Stimulated activated CD4-positive, alpha-beta T cell treated with anti-CD3 and anti-CD28 coated beads, Interleukin-4, amount 100 ng/mL, for 4 hours (primary cell): ENCODE measurements at regions not wholly inside any gene's neighbourhood (a gene's known extent, or its start where the extent isn't known, plus 50 kb on each side); places are given as distances from the start of the nearest gene placed in this dataset.
A peak's percentile ranks its signal among the peaks of the same experiment; 100 is the strongest.

Experiments
- DNase-seq, 2 experiments: peaks; one replicate each; pipeline ENCODE4 v3.0.0-alpha.2; 2020

DNA sequence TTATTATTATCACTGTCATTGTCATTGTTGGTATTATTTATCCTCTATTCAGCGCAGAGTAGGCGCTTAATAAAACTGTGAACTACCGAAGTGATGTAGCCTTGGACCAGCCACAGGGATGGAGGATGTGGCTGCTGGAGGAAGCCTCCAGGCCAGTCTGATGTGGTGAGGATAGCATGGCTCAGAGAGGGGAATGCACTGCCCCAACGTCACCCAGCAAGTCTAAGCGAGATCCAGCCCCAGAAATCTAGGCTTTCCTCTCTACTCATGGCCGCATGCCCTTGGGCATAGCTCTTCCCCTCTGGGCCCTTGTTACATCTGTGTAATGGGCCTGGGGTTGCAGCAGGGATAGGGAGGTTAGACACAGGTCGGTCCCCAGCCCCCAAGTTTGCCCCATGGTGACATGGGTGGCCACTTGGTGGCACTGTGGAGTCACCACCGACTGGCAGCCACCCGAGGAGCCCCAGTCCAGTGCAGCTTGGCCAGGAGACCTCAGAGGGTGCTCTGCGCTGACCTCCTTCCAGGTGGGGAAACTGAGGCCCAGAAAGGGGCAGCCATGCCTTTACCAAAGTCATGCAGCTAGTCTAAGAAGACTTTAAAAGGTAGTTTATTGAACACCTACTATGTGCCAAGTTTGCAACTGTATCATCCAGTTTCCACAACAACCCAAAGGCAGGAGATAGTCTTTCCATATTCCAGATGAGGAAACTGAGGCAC is 395.7 kb downstream of the MN1 start:
- DNase-seq, result peak in 1 of 2 experiments; percentile 15

DNA sequence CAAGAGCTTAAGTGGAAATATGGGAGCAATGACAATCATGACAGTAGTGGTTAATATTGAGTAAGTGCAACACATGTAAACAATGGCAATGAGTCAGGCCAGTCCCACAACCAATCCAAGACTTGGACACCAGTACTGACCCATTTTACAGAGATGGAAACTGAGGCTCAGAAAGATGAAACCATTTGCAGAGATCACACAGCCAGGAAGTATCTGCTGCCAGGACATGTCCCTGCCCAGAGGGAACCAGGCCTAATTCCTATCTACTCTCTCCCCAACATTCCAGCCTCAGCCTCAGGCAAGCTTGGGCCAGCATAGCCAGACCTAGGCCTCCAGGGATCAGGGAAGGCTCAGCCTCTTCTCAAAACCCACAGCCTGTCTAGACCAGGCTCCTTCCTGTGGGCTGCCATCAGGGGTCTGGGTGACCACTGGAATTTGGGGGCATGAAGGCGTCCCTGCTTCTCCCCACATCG is 395.1 kb downstream of the MN1 start:
- DNase-seq, result no peak

DNA sequence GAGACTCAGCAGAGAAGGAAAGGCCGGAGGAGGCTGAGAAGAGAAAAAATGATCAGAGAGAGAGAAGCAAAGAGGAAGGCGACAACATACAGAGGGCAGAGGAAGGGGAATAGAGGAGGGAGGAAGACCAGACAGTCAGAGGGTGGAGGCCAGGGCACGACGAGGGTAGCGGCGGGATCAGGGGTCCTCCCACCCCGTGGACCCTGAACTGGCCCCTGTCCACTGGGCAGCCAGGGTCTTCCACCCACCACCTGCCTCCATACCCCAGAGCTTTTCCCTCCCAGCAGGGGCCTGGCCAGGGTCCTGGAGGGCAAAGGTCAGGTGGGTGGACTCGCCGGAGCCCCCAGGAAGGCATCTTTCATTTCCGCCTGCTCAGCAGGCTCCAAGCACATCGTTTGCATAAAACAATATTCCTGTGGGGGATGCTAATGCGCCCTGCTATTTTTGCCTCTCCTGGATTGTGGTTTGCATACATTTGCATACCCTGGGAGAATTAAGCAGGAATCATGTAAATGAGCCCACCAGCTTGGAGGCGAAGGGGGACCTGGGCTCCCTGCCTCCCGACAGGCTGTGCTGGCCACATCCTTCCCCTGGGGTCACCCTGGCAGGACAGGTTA is 394.1 kb downstream of the MN1 start:
- no peak for DNase-seq

DNA sequence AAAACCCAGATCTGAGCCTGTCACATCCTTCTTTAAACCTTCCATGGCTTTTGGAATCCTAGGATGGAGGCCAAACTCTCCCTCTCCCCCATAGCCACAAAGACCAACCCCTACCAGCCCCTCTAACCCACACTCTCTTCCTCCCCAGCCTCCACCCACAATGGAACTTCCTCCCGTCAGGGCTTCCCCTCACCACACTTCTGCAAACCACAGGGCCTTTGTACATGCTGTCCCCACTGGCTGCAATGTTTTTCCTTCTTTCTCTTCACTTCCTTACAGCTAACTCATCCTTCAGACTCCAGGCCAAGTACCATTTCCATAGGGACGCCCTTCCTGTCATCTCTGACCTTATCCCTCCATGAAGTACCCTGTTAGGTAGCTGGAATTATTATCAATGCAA is 393.5 kb downstream of the MN1 start:
- no peak for DNase-seq

DNA sequence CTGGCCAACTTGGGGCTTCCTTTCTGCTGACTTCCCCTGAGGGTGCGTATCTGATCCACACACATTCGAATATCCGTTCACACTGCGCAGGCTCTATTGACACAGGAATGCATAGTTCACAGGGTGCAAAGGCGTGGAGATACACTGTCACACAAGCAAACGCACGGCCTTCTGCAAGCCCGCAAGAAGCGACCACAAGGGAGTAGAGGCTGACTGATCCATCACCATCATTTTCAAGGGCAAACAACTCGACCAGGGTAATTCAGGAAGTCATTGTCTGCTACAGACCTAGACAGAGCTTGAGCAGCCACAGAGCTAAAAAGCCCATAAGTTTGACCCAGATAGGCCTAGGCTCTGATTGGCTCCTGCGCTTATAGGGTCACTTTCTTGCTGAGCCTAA is 392.3 kb downstream of the MN1 start:
- DNase-seq, result no peak

DNA sequence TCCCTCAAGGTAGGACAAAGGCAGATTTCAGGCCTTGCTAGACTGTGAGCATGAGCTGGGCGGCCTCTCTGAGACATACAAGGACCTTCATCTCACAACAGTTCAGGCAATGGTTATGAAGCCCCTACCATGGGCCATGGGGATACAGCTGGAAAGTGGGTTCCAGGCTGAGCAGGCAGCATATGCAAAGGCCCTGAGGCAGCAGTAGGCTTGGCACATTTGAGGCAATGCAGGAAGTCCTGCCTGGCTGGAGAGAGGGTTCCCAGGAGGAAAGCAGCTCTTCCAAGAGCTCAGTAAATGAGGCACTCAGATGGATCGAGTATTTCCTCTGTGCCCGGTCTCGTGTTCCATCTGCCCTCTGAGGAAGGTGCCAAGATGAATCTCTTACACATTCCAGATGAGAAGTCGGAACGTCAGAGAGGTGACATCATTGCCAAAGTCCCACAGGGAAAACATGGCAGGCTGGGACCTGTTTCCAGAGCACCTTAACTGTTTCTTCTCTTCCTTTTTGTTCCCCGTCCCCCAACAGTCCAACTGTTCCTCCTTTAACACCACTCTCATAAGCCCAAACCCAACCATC is 388.6 kb downstream of the MN1 start:
- DNase-seq, result no peak

DNA sequence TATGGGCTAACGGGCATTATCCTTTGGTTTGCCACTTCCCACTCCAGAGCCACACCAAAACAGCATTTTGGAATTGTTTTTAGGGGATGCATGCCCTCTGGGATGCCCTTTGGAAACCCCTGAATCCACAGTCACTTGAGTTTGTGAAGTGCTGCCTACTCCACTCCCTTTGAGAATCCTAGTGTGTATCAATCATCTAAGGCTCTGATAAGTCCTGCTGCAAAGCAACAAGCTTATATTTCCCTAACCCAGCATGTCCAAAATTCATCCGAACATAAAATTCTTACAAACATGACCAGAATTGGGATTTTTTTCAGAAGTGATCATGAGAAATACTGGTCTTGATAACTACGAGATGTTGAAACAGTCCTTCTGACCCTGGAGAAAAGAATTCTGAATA is 387.9 kb downstream of the MN1 start:
- DNase-seq, result no peak

DNA sequence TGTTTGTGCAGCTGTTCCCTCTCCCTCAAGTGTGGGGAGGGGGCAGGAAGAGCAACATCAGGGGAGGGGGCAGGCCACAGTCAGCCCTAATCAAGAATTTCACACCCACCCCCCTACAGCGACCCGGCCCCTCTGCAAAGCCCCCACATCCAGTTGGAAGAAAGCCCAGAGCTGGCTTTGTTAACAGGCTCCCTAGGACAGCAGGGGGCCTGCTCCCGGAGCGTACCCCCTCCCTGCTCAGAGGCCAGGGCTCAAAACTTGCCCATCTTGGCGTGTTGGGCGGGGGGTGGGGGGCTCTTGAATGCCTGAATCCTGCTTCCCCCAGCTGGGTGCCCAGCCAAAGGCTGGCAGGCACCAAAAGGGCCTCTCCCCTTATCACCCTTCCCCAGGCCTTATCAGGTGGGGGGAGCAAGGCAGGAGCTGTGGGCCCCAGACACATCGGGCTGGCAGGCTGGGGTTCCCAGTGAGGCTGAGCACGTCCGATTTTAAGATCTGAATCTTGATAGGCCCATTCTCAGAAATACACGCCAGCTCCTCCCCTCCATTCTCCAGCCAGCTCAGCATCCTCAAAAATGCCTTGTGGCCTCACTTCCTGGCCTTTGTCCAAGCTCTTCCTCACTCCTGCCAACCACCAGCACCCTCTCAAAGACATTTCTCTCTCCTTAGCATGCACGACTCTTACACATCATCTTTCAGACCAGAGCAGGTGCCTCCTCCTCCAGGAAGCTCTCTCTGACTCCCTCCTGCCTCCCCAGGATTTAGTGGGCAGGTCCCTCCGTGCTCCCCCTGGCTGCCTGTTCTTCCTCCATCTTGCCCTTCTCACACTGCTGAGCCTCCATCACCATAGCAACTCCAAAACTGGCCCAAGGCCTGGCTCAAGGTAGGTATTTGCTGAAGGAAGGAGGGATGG is 384.8 kb downstream of the MN1 start:
- no peak for DNase-seq

DNA sequence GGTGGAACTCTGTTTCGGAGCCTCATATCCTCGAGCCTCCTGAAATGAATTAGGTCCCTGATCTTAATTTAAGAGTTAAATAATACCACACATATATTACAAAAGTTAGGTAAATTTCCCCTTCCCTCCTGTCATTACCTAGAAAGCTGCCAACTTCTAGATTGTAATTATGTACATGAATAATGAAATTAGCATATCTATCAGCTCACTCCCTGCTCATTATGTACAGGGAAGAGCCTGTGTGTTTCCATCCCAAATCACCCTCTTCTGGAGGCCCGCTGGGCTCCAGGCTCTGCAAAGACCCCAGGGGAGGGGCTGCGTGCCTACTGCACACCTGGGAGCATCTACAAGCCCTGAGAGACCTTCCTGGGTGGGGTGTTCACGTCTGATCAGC is 384.1 kb downstream of the MN1 start:
- no peak for DNase-seq

DNA sequence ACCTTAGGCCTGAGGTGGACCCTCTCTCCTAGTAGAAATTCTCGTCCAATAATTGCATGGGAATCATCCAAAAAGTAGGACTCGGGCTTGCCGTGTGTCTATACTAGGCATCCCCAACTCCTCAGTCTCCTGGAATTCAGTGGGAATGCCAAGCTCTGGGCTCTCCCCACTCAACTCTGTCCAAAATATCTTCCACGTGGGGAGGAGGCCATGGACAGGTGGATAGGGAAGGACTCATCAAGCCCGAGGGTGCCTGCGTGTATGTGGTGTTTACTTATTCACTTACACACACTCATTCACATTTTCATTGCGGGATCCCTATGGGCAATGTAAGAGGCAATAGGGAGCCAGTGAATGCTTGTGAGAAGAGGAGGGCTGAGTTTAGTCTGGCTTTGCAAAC is 383.3 kb downstream of the MN1 start:
- no peak for DNase-seq

DNA sequence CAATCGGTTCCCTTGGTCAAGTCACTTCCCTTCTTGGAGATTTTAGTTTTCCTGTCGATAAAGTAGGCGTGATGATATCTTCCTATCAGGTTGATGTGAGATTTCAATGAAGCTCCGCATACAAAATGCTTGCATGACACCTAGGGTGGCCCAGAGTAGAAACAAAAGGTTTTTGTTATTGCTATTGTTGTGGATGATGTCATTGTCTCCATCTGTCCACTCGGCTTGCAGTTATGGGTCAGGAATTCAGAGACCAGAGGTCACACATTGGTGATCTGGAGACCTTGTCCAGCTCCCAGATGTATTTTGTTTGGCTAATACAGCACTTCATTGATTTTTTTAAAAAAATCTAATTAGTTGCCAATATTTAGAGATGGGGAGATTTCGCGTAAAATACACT is 382.1 kb downstream of the MN1 start:
- no peak for DNase-seq

DNA sequence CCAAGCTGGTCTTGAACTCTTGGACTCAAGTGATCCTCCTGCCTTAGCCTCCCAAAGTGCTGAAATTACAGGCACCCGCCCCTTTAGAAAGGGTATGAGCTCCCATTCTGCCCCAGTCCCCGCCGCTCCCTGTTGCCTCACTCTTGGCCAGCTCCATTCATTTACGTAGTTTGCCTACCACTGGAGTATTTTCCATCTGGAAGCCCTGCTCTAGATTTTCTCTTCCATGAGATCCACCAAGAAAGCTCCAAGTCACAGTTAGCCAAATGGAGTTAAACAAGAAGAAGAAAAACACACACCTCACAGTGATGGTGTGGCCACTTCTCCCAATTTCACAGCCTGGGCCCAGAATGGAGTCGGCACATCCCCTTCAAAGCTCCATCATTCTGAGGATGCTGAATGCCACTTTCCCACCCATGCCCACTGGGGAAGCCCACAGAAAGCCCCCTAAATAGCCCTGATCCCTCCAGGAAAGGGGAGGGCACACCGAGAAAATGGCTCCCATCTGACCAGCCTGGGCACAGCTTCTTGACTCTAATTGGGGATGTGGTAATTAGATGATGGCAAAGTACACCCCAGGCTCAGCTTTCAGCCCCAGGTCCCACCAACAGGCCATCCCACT is 381.2 kb downstream of the MN1 start:
- DNase-seq, result no peak

DNA sequence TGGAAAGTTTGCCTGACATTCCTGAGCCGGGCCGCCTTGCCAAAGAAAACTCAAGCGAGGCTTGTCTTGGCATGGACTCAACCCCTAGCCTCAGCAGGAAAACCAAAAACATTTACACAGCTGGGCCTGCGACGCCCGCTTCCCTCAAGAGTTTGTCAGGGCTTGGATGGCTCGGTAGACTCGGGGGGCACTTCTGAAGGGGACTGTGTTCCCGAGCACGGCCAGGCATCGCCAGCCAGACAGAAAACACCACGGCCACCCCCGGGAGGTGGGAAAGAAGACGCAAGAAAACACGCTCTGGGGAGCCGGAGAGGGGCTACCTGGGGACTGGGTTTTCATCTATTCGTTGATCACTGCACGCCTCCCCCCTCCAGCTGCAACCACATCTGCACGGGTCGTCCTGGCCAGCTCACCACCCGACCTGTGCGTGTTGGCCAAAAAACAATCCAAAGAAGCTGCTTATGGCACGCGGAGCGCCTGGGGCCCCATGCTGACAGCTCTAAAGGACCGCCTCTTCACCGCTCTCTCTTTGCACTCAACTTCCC is 380.7 kb downstream of the MN1 start:
- DNase-seq, result no peak

DNA sequence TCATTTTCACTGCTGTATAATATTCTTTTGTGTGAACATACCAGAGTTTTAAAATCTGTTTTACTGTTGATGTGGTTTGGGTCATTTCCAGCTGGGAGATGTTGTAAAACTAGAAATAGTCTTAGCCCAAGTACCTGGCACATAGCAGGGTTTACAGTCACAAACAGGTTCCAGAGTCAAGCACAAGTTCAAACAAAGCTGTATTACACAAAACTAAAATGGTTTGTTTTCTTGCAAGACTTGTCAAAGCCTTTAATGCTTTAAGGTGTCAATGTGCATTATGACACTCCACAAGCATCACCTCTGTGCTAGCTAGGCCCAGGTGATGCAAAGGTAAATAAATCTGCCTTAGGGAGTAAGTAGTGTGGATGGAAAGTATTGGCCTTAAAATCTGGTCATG is 379.1 kb downstream of the MN1 start:
- no peak for DNase-seq

DNA sequence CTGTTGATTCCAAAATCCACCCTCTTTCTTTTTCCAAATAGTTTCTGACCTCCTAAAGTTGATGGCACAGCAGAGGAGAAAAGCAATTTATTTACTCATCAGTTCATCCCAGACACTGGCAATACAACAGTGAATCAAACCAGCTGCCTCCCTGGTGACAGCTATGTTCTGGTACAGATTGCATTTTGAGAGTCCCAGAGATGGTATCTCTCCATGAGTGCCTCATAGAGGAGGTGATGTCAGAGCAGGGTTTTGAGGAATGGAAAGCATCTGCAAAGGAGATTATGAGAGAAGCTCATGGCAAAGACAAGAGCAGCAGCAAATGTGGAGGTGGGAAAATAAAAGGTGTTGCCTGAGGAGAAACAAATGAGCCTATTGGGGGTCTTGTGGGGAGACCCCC is 377.2 kb downstream of the MN1 start:
- DNase-seq, result no peak

DNA sequence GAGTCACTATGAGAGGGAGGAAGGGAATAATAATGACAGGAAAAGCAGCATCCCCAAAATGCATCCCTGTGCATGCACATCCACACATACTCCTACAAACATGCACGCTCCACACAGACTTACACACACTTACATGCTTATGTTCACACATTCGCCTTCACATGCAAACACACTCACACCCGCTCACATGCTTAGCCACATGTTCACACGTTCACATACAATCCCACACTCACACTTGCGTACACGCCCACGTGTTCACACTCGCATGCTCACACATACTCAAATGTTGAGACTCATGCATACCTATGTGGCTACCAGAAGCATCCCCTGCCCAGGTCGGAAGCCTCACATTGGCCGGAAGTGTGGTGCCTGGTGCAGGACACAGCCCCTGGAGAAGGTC is 372.1 kb downstream of the MN1 start:
- no peak for DNase-seq

DNA sequence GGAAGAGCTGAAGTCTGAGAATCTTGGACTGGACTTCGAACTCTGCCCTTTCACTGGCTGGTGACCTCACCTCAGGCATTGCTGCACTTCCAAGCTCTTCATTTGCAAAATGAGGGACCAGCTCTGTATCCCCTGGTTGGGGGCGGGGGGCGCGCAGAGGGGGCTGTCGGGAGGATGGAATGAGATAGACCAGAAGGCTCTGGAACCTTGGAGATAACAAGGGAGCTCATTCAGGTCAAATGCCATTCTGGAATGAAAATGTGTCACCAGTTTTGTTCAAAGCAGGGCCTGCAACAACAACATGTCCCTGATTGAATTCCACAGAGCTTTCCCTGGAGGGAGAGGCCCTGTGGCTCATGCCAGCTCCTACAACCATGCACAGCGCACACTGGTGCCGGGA is 370.5 kb downstream of the MN1 start:
- no peak for DNase-seq

DNA sequence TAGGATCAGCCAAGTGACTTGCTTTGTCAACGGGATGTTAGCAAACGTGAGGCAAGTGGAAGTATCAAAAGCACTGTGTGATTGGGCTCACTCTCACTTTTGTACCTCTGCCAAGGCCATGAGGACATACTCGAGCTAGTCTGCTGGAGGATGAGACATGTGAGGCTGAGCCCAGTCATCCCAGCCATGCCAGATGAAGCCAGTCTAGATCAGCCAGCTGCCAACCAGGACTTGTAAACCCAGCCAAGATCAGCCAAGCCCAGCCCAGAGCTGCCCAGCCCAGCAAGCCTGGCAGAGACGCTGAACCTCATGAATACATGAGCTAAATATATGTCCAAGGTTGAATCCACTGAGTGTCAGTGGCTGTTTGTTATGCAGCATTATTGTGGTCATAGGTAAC is 369.7 kb downstream of the MN1 start:
- no peak for DNase-seq

DNA sequence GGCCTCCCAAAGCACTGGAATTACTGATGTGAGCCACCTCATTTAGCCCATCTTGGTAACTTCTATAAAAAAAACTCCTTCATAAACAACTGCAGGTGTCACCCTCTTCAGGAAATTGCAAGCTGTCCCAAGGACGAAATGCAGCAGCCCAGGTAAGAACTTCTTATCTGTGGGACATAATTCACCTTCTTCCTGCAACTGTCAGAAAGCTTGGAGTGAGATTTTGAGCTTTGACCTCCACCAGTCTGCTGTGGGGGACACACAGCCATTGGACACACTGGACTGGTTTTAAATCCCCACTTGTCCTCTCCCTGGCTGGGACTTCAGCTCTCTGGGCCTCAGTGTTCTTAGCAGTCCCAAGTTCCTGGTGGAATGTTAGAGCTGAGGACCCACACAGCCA is 368.5 kb downstream of the MN1 start:
- no peak for DNase-seq

DNA sequence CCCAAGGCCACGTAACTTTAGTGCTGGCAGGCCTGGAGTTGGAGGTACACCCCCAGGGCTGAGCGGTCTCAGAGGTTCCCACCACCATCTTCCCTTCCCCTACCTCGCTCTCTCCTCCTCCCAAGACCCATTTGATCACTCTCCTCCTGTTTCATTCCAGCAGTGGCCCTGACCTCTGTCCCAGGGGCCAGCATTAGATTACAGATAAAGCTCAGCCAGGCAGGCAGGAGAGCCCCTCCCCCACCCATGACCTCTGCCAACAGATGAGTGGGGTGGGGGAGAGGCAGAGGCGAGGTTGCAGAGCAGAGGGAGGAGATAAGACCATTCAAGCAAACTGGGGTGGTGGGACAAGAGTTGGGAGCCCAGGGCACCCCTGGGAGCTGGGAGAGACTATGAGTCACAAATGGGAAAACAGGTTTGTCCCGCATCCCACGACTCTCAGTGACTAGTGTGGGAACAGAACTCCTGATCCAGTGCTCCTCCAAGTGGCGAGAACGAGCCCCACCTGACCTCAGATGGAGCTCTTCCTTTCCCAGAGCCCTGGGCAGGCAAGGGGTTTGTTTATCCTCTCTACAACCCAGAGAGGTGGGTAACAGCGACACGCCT is 367.9 kb downstream of the MN1 start:
- DNase-seq, result no peak

DNA sequence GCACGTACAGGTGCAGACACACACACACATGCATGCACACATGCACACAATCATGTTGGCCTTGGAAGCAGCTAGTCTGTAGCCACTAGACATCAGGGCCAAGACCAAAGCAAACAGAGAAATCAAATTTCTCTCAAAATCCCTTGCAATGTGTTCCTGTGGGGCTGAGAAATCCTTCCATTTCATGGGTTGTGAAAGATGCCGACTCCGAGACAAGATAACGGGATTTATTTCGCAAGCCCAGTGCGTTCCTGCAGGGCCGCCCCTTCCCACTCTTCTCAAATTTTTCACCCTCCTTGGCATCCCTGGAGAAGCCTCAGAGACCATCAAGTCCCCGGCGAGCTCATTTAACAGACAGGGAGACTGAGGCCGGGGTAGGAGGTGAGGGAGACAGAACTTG is 366.7 kb downstream of the MN1 start:
- no peak for DNase-seq

DNA sequence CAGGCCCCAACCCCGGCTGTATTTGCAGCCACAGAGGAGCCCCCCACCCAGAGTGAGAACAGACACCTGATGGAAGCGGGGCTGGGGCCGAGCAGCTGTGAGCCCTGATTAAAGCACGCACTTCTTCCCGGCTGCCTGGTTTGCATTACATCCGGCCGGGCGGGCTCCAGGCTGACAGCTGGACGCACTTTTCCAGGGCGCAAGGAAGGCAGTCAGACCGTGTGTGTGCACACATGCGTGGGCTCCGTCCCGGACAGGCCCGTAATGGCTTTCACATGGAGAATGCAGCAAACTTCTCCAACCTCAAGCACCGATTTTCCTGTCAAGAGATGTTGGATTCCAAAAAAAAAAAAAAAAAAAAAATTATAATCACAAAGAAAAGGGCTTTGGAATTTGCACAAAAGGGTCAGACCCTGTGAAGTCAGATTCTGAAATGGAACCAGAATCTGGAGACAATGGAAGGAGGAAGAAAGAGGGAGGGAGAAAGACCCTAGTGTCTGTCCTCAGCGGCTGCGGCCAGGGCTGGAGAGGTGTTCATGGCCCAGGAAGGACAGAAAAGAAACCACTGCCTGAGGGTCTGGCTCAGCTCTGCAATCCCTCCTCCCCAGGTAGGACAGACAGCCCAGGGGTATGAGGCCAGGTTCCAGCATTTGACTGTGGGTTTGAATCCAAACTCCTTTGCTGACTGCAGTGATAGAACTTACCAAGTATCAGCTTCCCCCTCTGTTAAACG is 365.5 kb downstream of the MN1 start:
- no peak for DNase-seq
